ENCODE measurements at regions not wholly inside any gene's neighbourhood (a gene's known extent, or its start where the extent isn't known, plus 50 kb on each side); places are given as distances from the start of the nearest gene placed in this dataset.
"Not testable (repeated sequence)": the region's sequence is repeated elsewhere in the genome, so short reads cannot be mapped to it uniquely, and the experiment has no call there.

GRCh38 chr1:22210636-22211035 lies 67.7 kb upstream of the WNT4 start:
- DNase-seq (ENCODE audit: low read depth) = no peak
- no peak overlapping the region for H3K4me3 ChIP-seq (ENCODE audit: low read depth, low read length)
- TF ChIP-seq CTCF (IDR thresholded peaks at IDR 0.05; ENCODE audit: insufficient read depth, low read depth, low read length) = no peak

DNA sequence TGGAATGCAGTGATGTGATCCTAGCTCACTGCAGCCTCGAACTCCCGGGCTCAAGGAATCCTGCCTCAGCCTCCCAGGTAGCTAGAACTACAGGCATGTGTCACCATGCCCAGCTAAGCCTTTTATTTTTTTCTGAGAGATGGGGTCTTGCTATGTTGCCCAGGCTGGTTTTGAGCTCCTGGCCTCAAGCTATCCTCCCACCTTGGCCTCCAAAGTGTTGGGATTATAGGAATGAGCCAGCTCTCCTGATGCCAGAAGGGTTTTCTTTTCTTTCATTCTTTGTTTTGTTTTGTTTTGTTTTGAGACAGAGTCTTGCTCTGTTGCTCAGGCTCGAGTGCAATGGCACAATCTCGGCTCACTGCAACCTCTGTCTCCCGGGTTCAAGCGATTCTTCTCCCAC lies 68.6 kb upstream of the WNT4 start:
- H3K4me3 ChIP-seq (ENCODE audit: low read depth, low read length); DNase-seq (ENCODE audit: low read depth): not testable (repeated sequence)

- no peak for DNase-seq (ENCODE audit: low read depth)
- no peak for TF ChIP-seq CTCF (IDR thresholded peaks at IDR 0.05; ENCODE audit: insufficient read depth, low read depth, low read length)
- H3K4me3 ChIP-seq (ENCODE audit: low read depth, low read length) = no peak overlapping the region
Measured at GRCh38 chr1:22212400-22213233, 69.7 kb upstream of the WNT4 start.

DNA sequence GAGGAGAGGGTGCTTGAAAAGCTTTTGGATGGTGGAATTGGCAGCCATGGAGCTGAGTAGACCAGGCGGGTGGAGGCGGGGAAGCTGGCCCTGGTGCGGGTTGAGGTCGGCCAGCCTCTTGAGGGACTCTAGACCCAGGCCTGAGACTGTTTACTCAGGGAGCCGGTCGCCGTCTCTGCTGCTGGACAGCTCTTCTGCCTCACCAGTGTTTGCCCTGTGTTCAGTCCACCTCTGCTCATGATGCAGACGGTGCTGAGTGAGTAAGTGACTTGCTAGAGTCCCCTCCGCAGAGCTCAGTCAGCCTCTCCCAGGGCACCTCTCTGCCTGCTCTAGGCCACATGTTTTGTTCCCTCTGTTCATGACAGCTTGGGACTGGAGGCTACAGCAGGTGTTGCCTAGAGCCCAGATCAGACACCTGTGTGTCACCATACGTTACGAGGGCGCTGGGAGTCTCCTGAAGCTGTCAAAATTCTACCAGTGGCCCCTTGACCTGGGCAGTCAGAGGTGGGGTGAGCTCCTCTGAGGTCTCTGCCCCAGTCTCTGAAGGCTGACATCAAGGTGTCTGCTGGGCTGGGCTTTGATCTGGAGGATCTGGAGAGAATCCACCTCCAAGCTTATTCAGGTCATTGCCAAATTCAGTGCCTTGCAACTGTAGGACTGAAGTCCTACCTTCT lies 73.5 kb upstream of the WNT4 start:
- H3K4me3 ChIP-seq (ENCODE audit: low read depth, low read length) = no peak overlapping the region
- no peak for TF ChIP-seq CTCF (IDR thresholded peaks at IDR 0.05; ENCODE audit: insufficient read depth, low read depth, low read length)
- DNase-seq (ENCODE audit: low read depth) = no peak

DNA sequence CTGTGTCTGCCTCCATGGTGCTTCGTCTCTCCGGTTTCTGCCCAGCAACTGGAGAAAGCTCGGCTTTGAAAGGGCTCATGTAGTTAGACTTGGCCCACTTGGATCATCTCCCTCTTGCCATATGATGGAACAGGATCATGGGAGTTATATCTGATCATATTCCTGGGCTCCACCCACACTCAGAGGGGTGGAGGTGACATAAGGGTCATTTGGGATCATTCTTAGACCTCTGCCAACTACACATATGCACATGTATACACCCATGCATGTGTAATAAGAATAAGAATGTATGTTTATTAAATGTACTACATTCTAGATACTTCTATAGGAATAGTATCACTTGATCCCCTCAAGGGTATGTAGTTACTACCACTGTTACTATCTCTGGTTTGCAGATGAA lies 74.1 kb upstream of the WNT4 start:
- TF ChIP-seq CTCF (IDR thresholded peaks at IDR 0.05; ENCODE audit: insufficient read depth, low read depth, low read length) = no peak

GRCh38 chr1:22217811-22218460 lies 75.0 kb upstream of the WNT4 start:
- no peak for DNase-seq (ENCODE audit: low read depth)
- TF ChIP-seq CTCF (IDR thresholded peaks at IDR 0.05; ENCODE audit: insufficient read depth, low read depth, low read length) = no peak
- no peak overlapping the region for H3K4me3 ChIP-seq (ENCODE audit: low read depth, low read length)

More for the DNA sequence above, 74.1 kb upstream of the WNT4 start:
- DNase-seq (ENCODE audit: low read depth) = no peak
- no peak overlapping the region for H3K4me3 ChIP-seq (ENCODE audit: low read depth, low read length)

DNA sequence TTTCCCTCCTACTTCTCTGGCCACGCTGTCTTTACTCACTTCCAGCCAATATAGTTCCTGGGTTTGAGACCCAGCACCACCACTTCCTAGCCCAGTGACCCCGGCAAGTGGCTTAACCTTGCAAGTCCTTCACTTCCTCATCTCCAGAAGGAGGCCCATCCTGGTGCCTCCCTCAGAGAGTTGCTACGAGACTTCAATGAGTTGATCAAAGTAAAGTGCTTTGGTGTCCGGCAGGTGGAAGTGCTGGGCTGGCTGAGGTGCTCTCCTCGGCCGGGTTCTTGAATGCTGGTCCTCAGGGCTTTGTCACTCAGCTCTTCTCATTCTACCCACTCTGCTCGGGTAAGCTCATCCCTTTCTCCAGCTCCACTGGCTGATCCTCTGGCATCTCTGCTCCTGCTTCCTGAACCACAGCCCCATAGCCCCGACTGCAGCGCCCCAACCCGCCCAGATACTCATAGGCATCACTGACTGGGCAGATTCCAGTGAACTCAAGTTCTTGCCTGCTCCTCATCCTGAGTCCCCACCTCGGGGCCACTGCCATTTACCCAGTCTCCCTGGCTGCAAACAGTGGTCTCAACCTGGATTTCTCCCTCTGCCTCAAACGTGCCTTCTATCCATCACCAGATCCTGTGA lies 75.8 kb upstream of the WNT4 start:
- no peak for DNase-seq (ENCODE audit: low read depth)
- H3K4me3 ChIP-seq (ENCODE audit: low read depth, low read length) = no peak overlapping the region
- no peak for TF ChIP-seq CTCF (IDR thresholded peaks at IDR 0.05; ENCODE audit: insufficient read depth, low read depth, low read length)

Data from fibroblast of villous mesenchyme (primary cell).